HG03571 (cell line): ENCODE measurements at regions not wholly inside any gene's neighbourhood (a gene's known extent, or its start where the extent isn't known, plus 50 kb on each side); places are given as distances from the start of the nearest gene placed in this dataset.
"Not testable (repeated sequence)": the region's sequence is repeated elsewhere in the genome, so short reads cannot be mapped to it uniquely, and the experiment has no call there.

ENCODE experiments used
- ATAC-seq: cut with Tn5 transposase; IDR thresholded peaks from one replicate; pipeline ENCODE4 v1.9.1; 2021; ENCODE audit not compliant: unreplicated experiment

GRCh38 chr3:6448011-6448410, 412.9 kb upstream of the GRM7 start:
- no peak for ATAC-seq

GRCh38 chr3:6449099-6449498, 411.8 kb upstream of the GRM7 start:
- ATAC-seq, result no peak

GRCh38 chr3:6452974-6453373, 407.9 kb upstream of the GRM7 start:
- no peak for ATAC-seq

- ATAC-seq, result no peak
Measured at GRCh38 chr3:6455031-6455430, 405.9 kb upstream of the GRM7 start.

- no peak for ATAC-seq
Measured at GRCh38 chr3:6467186-6467585, 393.7 kb upstream of the GRM7 start.

- ATAC-seq, result no peak
Measured at GRCh38 chr3:6468589-6468988, 392.3 kb upstream of the GRM7 start.

- no peak for ATAC-seq
Measured at GRCh38 chr3:6471744-6472143, 389.2 kb upstream of the GRM7 start.

- ATAC-seq, result not testable (repeated sequence)
Measured at GRCh38 chr3:6490487-6491327, 370.2 kb upstream of the GRM7 start.

- no peak for ATAC-seq
Measured at GRCh38 chr3:6491768-6492167, 369.1 kb upstream of the GRM7 start.

- ATAC-seq, result no peak
Measured at GRCh38 chr3:6492306-6492705, 368.6 kb upstream of the GRM7 start.

GRCh38 chr3:6498944-6499343, 362.0 kb upstream of the GRM7 start:
- ATAC-seq, result not testable (repeated sequence)

GRCh38 chr3:6504347-6504746, 356.6 kb upstream of the GRM7 start:
- no peak for ATAC-seq

- no peak for ATAC-seq
Measured at GRCh38 chr3:6504834-6505233, 356.1 kb upstream of the GRM7 start.

- ATAC-seq, result no peak
Measured at GRCh38 chr3:6508410-6508759, 352.5 kb upstream of the GRM7 start.

GRCh38 chr3:6509576-6509975, 351.3 kb upstream of the GRM7 start:
- ATAC-seq, result no peak

GRCh38 chr3:6510713-6511112, 350.2 kb upstream of the GRM7 start:
- ATAC-seq, result no peak

GRCh38 chr3:6512172-6512800, 348.6 kb upstream of the GRM7 start:
- ATAC-seq, result no peak

GRCh38 chr3:6516143-6516542, 344.8 kb upstream of the GRM7 start:
- ATAC-seq, result no peak

GRCh38 chr3:6516694-6517093, 344.2 kb upstream of the GRM7 start:
- ATAC-seq, result no peak

- no peak for ATAC-seq
Measured at GRCh38 chr3:6518709-6519345, 342.1 kb upstream of the GRM7 start.

- no peak for ATAC-seq
Measured at GRCh38 chr3:6521369-6522113, 339.4 kb upstream of the GRM7 start.

GRCh38 chr3:6522191-6522590, 338.7 kb upstream of the GRM7 start:
- ATAC-seq, result no peak
